ENCODE measurements at regions not wholly inside any gene's neighbourhood (a gene's known extent, or its start where the extent isn't known, plus 50 kb on each side); places are given as distances from the start of the nearest gene placed in this dataset.

- DNase-seq (ENCODE audit: low read depth): no peak
- no peak for TF ChIP-seq CTCF (conservative IDR thresholded peaks at IDR 0.05; ENCODE audit: low read length)
- H3K4me3 ChIP-seq (ENCODE audit: low read length): no peak overlapping the region
These were observed 544.3 kb upstream of the KIF2B start for GRCh38 chr17:53278466-53278865.

- no peak for DNase-seq (ENCODE audit: low read depth)
- no peak overlapping the region for H3K4me3 ChIP-seq (ENCODE audit: low read length)
- TF ChIP-seq CTCF (conservative IDR thresholded peaks at IDR 0.05; ENCODE audit: low read length): no peak
These were observed 549.6 kb upstream of the KIF2B start for GRCh38 chr17:53273126-53273525.

DNA sequence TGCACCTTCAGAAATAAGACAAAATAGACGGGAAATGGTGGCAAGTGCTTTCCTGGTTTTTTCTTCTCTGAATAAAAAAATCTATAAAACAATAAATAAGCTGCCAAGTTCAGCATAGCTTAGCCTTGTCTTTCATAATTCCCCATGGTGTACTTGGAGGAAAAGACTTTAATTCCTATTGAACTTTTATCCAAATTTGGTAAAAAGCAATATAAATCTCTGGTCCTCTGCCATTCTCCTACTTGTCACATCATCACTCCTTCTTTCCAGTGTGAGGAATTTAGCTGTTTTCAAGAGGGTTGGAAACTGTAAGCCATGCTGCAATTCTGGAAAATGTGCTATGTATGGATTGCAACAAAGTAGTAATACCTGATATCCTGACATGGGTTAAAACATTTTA lies 551.8 kb upstream of the KIF2B start:
- no peak for TF ChIP-seq CTCF (conservative IDR thresholded peaks at IDR 0.05; ENCODE audit: low read length)
- DNase-seq (ENCODE audit: low read depth): no peak
- H3K4me3 ChIP-seq (ENCODE audit: low read length): no peak overlapping the region

DNA sequence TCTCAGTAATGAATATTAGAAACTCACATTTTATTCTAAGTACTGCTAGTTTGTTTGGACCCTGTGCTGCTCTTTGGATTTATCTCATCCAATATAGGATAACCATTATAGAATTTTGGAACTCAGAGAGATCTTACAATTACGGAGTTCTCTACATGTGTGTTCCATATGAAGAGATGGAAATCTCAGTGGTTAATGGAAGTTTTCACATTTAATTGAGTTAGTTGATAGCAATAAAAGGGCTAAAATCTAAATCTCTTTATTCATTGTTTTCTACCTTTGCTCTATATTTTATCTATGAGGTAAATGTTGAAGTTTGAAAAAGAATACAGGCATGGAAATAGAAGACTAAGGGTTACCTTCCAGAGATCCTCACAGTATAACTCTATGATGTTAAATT lies 558.0 kb upstream of the KIF2B start:
- DNase-seq (ENCODE audit: low read depth): no peak
- TF ChIP-seq CTCF (conservative IDR thresholded peaks at IDR 0.05; ENCODE audit: low read length): no peak

DNA sequence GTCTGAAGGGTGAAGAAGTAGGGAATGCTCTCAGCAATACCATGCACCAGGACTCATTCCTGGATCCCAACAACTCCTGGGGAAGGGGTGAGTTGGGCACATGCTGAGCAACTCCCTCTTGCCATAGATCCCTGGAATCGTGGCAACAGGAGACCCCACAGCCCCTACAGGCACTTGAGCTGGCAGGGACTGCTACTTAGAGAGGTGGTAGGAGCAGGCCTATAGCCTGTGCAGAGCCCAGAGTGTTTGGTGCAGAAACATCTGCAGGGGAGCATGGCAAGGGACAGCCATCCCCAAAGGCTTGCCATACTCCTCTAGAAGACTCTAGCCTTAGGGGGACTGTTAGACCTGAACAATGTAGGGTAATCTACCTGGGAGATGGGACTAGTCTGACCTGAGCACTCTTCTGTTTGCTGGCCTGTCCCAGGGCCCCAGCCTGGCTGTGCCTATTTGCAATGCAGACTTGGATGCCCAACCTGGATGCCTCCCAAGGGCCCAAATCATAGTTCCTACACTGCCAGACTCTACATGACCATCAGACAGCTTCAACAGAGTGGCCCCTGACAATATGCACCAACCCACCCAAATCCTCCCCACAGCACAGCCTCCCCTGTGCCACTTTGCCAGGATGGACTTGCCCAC lies 568.6 kb upstream of the KIF2B start:
- no peak for TF ChIP-seq CTCF (conservative IDR thresholded peaks at IDR 0.05; ENCODE audit: low read length)
- no peak for DNase-seq (ENCODE audit: low read depth)
- no peak overlapping the region for H3K4me3 ChIP-seq (ENCODE audit: low read length)

More for the DNA sequence above, 558.0 kb upstream of the KIF2B start:
- H3K4me3 ChIP-seq (ENCODE audit: low read length): no peak overlapping the region

DNA sequence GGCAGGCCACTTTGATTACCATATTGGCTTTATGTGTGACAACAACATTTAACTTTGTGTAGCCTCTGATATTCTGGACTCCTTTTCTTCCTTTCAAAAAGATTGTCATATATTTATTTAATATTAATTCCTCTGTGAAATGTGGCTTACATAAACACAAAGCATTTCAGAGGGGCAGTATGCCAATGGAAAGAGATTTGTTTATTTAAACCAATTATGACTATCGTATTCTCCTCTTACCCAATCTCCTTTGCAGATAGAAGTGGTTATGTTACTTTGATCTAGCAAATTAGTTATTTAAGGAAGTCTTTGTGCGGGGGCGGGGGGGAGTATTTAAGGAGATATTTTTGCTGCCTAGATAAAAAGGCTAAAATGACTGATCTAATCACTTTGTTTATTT lies 573.7 kb upstream of the KIF2B start:
- DNase-seq (ENCODE audit: low read depth): no peak
- no peak overlapping the region for H3K4me3 ChIP-seq (ENCODE audit: low read length)
- no peak for TF ChIP-seq CTCF (conservative IDR thresholded peaks at IDR 0.05; ENCODE audit: low read length)

DNA sequence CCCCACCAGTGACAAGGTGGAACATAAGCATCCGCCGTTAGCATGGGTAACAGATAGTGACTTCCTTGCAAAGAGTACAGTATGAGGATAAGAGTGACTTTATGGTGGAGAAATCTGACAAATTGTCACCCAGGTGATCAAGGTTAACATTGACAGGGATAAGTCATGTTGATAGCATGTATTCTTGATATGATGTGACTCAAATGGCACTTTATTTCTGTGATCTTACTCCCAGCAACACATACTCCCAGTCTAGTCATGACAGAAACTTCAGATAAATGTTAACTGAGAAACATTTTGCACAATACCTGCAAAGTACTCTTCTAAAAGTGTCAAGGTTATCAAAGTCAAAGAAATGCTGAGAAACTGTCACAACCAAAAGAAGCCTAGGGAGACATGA lies 588.6 kb upstream of the KIF2B start:
- TF ChIP-seq CTCF (conservative IDR thresholded peaks at IDR 0.05; ENCODE audit: low read length): no peak
- no peak for DNase-seq (ENCODE audit: low read depth)
- no peak overlapping the region for H3K4me3 ChIP-seq (ENCODE audit: low read length)

Data from AG10803 (cell line).